Effector memory CD8-positive, alpha-beta T cell (primary cell): ENCODE measurements at regions not wholly inside any gene's neighbourhood (a gene's known extent, or its start where the extent isn't known, plus 50 kb on each side); places are given as distances from the start of the nearest gene placed in this dataset.

Experiments used
- ATAC-seq: fragments of 150-1000 bp; cut with Tn5 transposase; replicated peaks from 2 replicates; pipeline ENCODE4 v1.10.0; 2021; ENCODE audit warnings: mild to moderate bottlenecking, moderate library complexity
- DNase-seq, 3 experiments: peaks; one replicate each; pipeline ENCODE4 v3.0.0; 2021
- H3K27ac Mint-ChIP-seq, 2 donors: one replicate each; pipeline ENCODE4 v1.8.0; 2022; ENCODE audit warnings: mild to moderate bottlenecking in 2 of 2, mixed read lengths in 2 of 2, moderate library complexity in 2 of 2
- H3K27me3 Mint-ChIP-seq, 2 donors: one replicate each; pipeline ENCODE4 v1.8.0; 2022; ENCODE audit warnings: mixed read lengths in 2 of 2
- H3K36me3 Mint-ChIP-seq: one replicate; pipeline ENCODE4 v1.8.0; 2022; ENCODE audit warnings: mild to moderate bottlenecking, moderate library complexity, mixed read lengths; ENCODE audit not compliant: insufficient read depth
- H3K4me1 Mint-ChIP-seq, 2 donors: one replicate each; pipeline ENCODE4 v1.8.0; 2022; ENCODE audit warnings: low read depth in 2 of 2, mixed read lengths in 2 of 2
- H3K4me3 Mint-ChIP-seq, 2 donors: one replicate each; pipeline ENCODE4 v1.8.0; 2022; ENCODE audit warnings: mild to moderate bottlenecking in 2 of 2, mixed read lengths in 2 of 2, moderate library complexity in 2 of 2
- H3K9me3 Mint-ChIP-seq, 2 donors: one replicate each; pipeline ENCODE4 v1.8.0; 2022; ENCODE audit warnings: mixed read lengths in 2 of 2

DNA sequence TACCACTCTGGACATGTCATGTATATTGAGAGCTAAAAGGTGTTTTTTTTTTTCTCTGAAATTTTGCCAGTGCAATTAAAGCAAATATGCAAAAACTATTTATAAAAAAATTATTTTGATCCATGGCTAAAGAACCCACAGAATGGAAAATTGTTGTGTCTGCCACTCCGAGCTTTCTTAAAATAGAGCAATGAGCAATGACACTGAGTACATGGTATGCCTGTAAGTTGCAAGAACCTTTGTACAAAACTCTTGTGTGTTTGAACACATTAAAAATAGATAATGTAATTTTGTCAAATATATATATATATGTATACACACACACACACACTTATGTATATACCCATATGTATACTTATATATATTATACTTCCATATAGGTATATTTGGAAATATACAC lies 1530.9 kb upstream of the B3GALT2 start:
- H3K36me3 Mint-ChIP-seq, result no peaks in the 10 kb centered on the region
- ATAC-seq, result no peak
- no peaks in the 10 kb centered on the region for H3K27me3 Mint-ChIP-seq
- no peaks in the 10 kb centered on the region for H3K4me1 Mint-ChIP-seq
- peaks cover 0 to 2% of the 10 kb centered on the region in 2 donors for H3K9me3 Mint-ChIP-seq
- H3K4me3 Mint-ChIP-seq, result no peak overlapping the region
- no peak overlapping the region for H3K27ac Mint-ChIP-seq
- no peak for DNase-seq

DNA sequence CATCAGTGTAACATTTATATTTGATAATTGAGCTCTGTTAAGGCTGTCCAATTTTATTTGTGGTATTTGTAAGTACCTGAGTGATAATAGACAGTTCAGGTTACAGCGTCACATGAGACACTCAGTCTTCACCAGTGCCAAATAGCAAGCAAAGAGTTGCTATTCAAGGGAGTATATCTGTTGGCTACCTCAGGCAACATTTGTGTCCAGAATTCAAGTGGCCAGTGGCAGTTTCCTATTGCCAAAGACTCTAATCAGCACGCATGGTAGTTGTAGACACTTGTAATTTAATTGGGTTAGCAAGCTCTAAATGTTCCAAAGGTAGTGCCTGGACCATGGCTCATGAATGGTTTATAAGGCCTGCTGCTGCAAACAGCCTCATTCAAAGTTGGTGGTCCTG lies 1524.3 kb upstream of the B3GALT2 start:
- H3K9me3 Mint-ChIP-seq, result no peaks in the 10 kb centered on the region
- DNase-seq, result no peak
- H3K36me3 Mint-ChIP-seq, result no peaks in the 10 kb centered on the region
- no peaks in the 10 kb centered on the region for H3K27me3 Mint-ChIP-seq
- no peak overlapping the region for H3K4me3 Mint-ChIP-seq
- no peak for ATAC-seq
- no peak overlapping the region for H3K27ac Mint-ChIP-seq
- no peaks in the 10 kb centered on the region for H3K4me1 Mint-ChIP-seq

DNA sequence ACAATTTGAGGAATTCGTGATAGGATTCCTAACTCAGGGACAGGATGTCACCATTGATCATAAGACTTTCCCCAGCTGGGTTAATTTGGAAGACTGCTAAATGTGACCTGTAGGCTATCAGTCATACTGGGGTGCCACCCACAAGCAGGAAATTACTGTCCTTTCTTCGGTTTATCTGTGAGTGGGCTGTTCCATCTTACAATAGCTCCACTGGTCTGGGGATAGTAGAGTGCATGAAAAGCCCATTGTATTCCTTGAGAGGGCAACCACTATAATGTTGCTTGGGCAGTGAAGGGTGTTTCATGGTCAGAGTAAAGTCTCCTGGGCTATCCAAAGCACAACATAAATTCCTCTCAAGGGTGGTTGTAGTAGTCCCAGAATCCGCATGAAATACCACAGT lies 1523.0 kb upstream of the B3GALT2 start:
- Mint-ChIP-seq H3K9me3 (no peaks in the 10 kb centered on the region), H3K4me1 (no peaks in the 10 kb centered on the region), H3K4me3 (no peak overlapping the region), H3K27ac (no peak overlapping the region), H3K36me3 (no peaks in the 10 kb centered on the region), H3K27me3 (no peaks in the 10 kb centered on the region)
- no peak for ATAC-seq
- no peak for DNase-seq

- H3K4me1 Mint-ChIP-seq, result no peaks in the 10 kb centered on the region
- H3K27me3 Mint-ChIP-seq, result no peaks in the 10 kb centered on the region
- no peak overlapping the region for H3K4me3 Mint-ChIP-seq
- H3K9me3 Mint-ChIP-seq, result no peaks in the 10 kb centered on the region
- no peak for DNase-seq
- H3K36me3 Mint-ChIP-seq, result no peaks in the 10 kb centered on the region
- ATAC-seq, result no peak
- H3K27ac Mint-ChIP-seq, result no peak overlapping the region
Observed at GRCh38 chr1:194707074-194707473, 1520.7 kb upstream of the B3GALT2 start.

DNA sequence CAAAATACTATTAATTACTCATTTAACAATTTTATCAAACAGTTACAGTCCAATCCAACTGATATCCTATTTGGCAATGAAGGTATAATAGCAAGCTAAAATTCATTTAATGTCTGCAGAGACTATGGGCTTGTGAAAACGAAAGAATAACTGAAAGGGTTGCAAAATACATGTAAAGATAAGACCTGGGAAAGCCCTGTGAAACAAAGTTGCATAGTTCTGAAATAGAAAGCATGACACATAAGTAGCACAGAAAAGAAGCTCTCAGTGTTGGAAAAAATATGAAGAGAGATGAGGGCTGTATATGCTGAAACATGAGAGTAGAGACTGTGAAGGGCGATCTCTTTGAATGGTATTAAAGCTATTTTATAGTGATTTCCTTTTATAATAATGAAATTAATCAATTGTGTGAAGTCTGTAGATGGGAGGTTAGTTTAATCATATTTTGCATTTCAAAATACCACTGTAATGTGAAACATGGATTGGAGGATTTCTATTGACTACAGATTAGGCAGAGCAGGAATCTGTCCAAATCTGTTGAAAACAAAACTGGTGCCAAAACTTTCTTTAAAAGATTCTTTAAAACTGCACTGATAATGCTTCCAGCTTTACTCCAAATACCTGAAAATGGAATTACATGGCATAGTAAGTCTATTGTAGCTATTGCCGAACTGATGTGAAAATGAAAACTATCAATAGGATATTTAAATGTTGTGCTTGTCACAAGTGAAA lies 1518.9 kb upstream of the B3GALT2 start:
- no peak overlapping the region for H3K27ac Mint-ChIP-seq
- no peak for ATAC-seq
- H3K9me3 Mint-ChIP-seq, result no peaks in the 10 kb centered on the region
- H3K27me3 Mint-ChIP-seq, result no peaks in the 10 kb centered on the region
- H3K36me3 Mint-ChIP-seq, result no peaks in the 10 kb centered on the region
- DNase-seq, result no peak
- H3K4me1 Mint-ChIP-seq, result no peaks in the 10 kb centered on the region
- H3K4me3 Mint-ChIP-seq, result no peak overlapping the region

DNA sequence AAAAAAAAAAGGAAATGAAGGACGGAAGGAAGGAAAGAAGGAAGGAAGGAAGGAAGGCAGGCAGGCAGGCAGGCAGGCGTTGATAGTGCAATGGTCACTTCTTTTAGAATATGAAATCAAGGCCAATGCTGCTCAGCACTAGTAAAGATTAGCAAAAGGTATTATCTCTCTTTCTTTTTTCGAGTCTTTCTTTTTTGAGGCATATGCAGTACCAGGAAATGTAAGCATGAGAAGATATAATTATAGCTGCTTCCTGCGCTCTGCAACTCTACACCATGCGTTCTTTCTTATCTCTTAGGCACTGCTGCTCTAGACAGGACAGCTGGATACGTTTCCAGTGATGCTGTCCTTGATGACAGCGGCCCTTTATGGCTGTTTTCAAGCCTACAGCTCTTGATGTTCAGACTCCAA lies 1512.5 kb upstream of the B3GALT2 start:
- H3K27me3 Mint-ChIP-seq, result no peaks in the 10 kb centered on the region
- no peak overlapping the region for H3K27ac Mint-ChIP-seq
- no peak overlapping the region for H3K4me3 Mint-ChIP-seq
- H3K4me1 Mint-ChIP-seq, result no peaks in the 10 kb centered on the region
- no peaks in the 10 kb centered on the region for H3K36me3 Mint-ChIP-seq
- DNase-seq (no peak), ATAC-seq (no peak)
- no peaks in the 10 kb centered on the region for H3K9me3 Mint-ChIP-seq

DNA sequence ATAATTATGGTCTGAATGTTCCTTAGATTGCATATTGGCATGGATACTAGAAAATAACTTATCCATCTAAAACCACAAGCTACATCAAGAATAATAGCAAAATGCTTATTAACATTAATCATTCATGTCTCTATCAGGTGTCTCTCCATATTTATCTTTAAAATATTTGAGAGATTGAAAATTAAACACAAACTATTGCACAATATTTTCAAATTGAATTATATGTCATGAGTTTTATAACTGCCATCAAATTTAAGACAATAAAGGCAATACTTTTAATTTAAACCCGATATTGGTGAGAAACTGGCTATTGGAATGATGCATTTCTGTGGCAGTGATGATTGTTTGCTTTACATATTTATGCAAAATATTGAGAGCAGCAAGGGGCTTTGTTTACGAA lies 1506.8 kb upstream of the B3GALT2 start:
- Mint-ChIP-seq H3K36me3 (no peaks in the 10 kb centered on the region), H3K4me1 (no peaks in the 10 kb centered on the region), H3K4me3 (no peak overlapping the region), H3K27ac (no peak overlapping the region), H3K27me3 (no peaks in the 10 kb centered on the region), H3K9me3 (peaks cover 0 to 1% of the 10 kb centered on the region in 2 donors)
- DNase-seq, result no peak
- ATAC-seq, result no peak

- Mint-ChIP-seq H3K36me3 (no peaks in the 10 kb centered on the region), H3K27me3 (no peaks in the 10 kb centered on the region), H3K27ac (no peak overlapping the region), H3K4me3 (no peak overlapping the region), H3K4me1 (no peaks in the 10 kb centered on the region), H3K9me3 (peaks cover 0 to 5% of the 10 kb centered on the region in 2 donors)
- ATAC-seq (no peak), DNase-seq (no peak)
Observed at GRCh38 chr1:194684636-194685035, 1498.2 kb upstream of the B3GALT2 start.

DNA sequence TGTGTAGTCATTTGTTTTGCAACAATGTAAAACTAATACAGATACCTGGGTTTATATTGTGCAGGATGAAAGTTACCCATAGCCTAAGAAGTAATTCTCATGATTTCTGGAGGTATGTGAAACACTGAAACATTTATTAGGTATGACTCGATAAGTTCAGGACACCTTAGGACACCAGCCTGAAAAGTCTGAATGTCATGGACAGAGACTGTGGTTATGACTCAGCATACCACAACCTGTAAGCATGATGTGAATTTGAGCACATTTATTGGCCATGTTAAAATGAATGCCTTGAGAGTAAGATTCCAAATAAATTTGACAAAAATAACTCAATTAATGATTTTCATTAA lies 1471.7 kb upstream of the B3GALT2 start:
- no peaks in the 10 kb centered on the region for H3K27me3 Mint-ChIP-seq
- no peak overlapping the region for H3K27ac Mint-ChIP-seq
- no peak overlapping the region for H3K4me3 Mint-ChIP-seq
- H3K4me1 Mint-ChIP-seq, result no peaks in the 10 kb centered on the region
- peaks cover 0 to 2% of the 10 kb centered on the region in 2 donors for H3K9me3 Mint-ChIP-seq
- DNase-seq (no peak), ATAC-seq (no peak)
- H3K36me3 Mint-ChIP-seq, result no peaks in the 10 kb centered on the region

DNA sequence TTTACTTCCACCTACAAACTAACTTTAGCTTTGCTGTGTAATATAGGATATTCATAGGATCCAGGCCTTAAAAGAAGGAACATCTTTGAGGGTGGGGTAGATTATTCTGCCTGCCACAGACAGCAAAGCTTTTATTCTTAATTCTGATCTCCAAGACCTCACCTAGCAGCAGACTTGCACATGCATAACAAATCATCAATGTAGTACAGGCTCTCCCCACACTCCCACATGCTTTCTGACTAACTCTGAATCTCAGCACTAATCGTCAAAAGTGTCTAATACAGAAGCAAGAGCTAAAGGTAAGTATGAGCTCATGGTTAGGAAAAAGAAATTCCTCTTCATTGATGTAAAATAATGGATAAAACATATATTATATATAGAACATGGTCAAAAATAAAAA lies 1468.5 kb upstream of the B3GALT2 start:
- Mint-ChIP-seq H3K4me3 (no peak overlapping the region), H3K27me3 (no peaks in the 10 kb centered on the region), H3K4me1 (no peaks in the 10 kb centered on the region), H3K9me3 (peaks cover 0 to 2% of the 10 kb centered on the region in 2 donors), H3K36me3 (no peaks in the 10 kb centered on the region), H3K27ac (no peak overlapping the region)
- DNase-seq, result no peak
- no peak for ATAC-seq

GRCh38 chr1:194653385-194653784 lies 1467.0 kb upstream of the B3GALT2 start:
- no peak overlapping the region for H3K4me3 Mint-ChIP-seq
- no peak overlapping the region for H3K27ac Mint-ChIP-seq
- no peaks in the 10 kb centered on the region for H3K27me3 Mint-ChIP-seq
- no peak for DNase-seq
- H3K9me3 Mint-ChIP-seq, result no peaks in the 10 kb centered on the region
- ATAC-seq, result no peak
- no peaks in the 10 kb centered on the region for H3K4me1 Mint-ChIP-seq
- no peaks in the 10 kb centered on the region for H3K36me3 Mint-ChIP-seq

GRCh38 chr1:194647118-194647517 lies 1460.7 kb upstream of the B3GALT2 start:
- Mint-ChIP-seq H3K27me3 (peaks cover 0 to 8% of the 10 kb centered on the region in 2 donors), H3K36me3 (no peaks in the 10 kb centered on the region), H3K4me1 (no peaks in the 10 kb centered on the region), H3K9me3 (peaks cover 0 to 7% of the 10 kb centered on the region in 2 donors), H3K27ac (no peak overlapping the region), H3K4me3 (no peak overlapping the region)
- no peak for DNase-seq
- no peak for ATAC-seq

- H3K27ac Mint-ChIP-seq, result no peak overlapping the region
- H3K27me3 Mint-ChIP-seq, result peaks cover 0 to 8% of the 10 kb centered on the region in 2 donors
- H3K4me3 Mint-ChIP-seq, result no peak overlapping the region
- peaks cover 6 to 14% of the 10 kb centered on the region in 2 donors for H3K9me3 Mint-ChIP-seq
- no peaks in the 10 kb centered on the region for H3K36me3 Mint-ChIP-seq
- ATAC-seq, result no peak
- DNase-seq, result no peak
- no peaks in the 10 kb centered on the region for H3K4me1 Mint-ChIP-seq
Observed at GRCh38 chr1:194644528-194644927, 1458.1 kb upstream of the B3GALT2 start.

DNA sequence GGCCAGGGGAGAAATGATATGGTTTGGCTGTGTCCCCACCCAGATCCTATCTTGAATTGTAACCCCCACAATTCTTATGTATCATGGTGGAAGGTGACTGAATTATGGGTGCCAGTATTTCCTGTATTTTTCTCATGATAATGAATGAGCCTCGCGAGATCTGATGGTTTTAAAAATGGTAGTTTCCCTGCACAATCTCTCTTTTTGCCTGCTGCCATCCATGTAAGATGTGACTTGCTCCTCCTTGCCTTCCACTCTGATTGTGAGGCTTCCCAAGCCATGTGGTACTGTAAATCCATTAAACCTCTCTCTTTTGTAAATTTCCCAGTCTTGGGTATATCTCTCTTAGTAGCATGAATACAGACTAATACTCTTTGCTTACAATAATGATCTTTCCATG lies 1453.9 kb upstream of the B3GALT2 start:
- Mint-ChIP-seq H3K27ac (no peak overlapping the region), H3K27me3 (peaks cover 0 to 8% of the 10 kb centered on the region in 2 donors), H3K36me3 (no peaks in the 10 kb centered on the region), H3K4me3 (no peak overlapping the region), H3K9me3 (peaks cover 8 to 14% of the 10 kb centered on the region in 2 donors), H3K4me1 (no peaks in the 10 kb centered on the region)
- no peak for DNase-seq
- no peak for ATAC-seq

GRCh38 chr1:194629011-194629410 lies 1442.6 kb upstream of the B3GALT2 start:
- Mint-ChIP-seq H3K4me1 (no peaks in the 10 kb centered on the region), H3K9me3 (no peaks in the 10 kb centered on the region), H3K4me3 (no peak overlapping the region), H3K27ac (no peak overlapping the region), H3K27me3 (no peaks in the 10 kb centered on the region), H3K36me3 (no peaks in the 10 kb centered on the region)
- DNase-seq (no peak), ATAC-seq (no peak)
